ENCODE measurements at regions not wholly inside any gene's neighbourhood (a gene's known extent, or its start where the extent isn't known, plus 50 kb on each side); places are given as distances from the start of the nearest gene placed in this dataset.

- no peak for DNase-seq (ENCODE audit: low spot score)
- Histone ChIP-seq H3K79me2 (ENCODE audit: insufficient read depth, low read depth, low read length) (no peaks in the 10 kb centered on the region), H3K9me3 (ENCODE audit: low read length) (no peaks in the 10 kb centered on the region), H4K20me1 (ENCODE audit: insufficient read depth, low read length) (no peaks in the 10 kb centered on the region), H3K4me2 (ENCODE audit: low read length) (no peak overlapping the region), H3K4me1 (ENCODE audit: insufficient read depth, low read length, poor library complexity, severe bottlenecking) (no peaks in the 10 kb centered on the region), H3K36me3 (ENCODE audit: insufficient read depth, low read length) (no peaks in the 10 kb centered on the region), H2AFZ (ENCODE audit: low read length) (no peak overlapping the region), H3K27ac (ENCODE audit: low read depth, low read length, poor library complexity, severe bottlenecking) (no peak overlapping the region), H3K4me3 (ENCODE audit: low read depth, low read length, poor library complexity, severe bottlenecking) (no peak overlapping the region), H3K9me2 (ENCODE audit: insufficient read depth, low read length) (no peaks in the 10 kb centered on the region)
- intact Hi-C loops (cut with micrococcal nuclease; ENCODE audit: unreplicated experiment): no loop called here
- ChIA-PET CTCF (ENCODE audit: unreplicated experiment) (no interaction called here), POLR2A (no interaction called here)
- TF ChIP-seq EZH2phosphoT487 (IDR thresholded peaks at IDR 0.05; ENCODE audit: borderline replicate concordance, low read depth, low read length): no peak
- TF ChIP-seq, protein P1, sequence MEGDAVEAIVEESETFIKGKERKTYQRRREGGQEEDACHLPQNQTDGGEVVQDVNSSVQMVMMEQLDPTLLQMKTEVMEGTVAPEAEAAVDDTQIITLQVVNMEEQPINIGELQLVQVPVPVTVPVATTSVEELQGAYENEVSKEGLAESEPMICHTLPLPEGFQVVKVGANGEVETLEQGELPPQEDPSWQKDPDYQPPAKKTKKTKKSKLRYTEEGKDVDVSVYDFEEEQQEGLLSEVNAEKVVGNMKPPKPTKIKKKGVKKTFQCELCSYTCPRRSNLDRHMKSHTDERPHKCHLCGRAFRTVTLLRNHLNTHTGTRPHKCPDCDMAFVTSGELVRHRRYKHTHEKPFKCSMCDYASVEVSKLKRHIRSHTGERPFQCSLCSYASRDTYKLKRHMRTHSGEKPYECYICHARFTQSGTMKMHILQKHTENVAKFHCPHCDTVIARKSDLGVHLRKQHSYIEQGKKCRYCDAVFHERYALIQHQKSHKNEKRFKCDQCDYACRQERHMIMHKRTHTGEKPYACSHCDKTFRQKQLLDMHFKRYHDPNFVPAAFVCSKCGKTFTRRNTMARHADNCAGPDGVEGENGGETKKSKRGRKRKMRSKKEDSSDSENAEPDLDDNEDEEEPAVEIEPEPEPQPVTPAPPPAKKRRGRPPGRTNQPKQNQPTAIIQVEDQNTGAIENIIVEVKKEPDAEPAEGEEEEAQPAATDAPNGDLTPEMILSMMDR (conservative IDR thresholded peaks at IDR 0.05; ENCODE audit: low read length): no peak
- no TSS peak for BruUV-seq (replicated peaks)
These were observed 1514.0 kb downstream of the FAM181B start for GRCh38 chr11:81219661-81220060.

GRCh38 chr11:81218440-81218839, 1515.2 kb downstream of the FAM181B start:
- intact Hi-C loops (cut with micrococcal nuclease; ENCODE audit: unreplicated experiment): no loop called here
- Histone ChIP-seq H3K4me3 (ENCODE audit: low read depth, low read length, poor library complexity, severe bottlenecking) (no peak overlapping the region), H3K9me3 (ENCODE audit: low read length) (no peaks in the 10 kb centered on the region), H3K9me2 (ENCODE audit: insufficient read depth, low read length) (no peaks in the 10 kb centered on the region), H3K4me1 (ENCODE audit: insufficient read depth, low read length, poor library complexity, severe bottlenecking) (no peaks in the 10 kb centered on the region), H2AFZ (ENCODE audit: low read length) (no peak overlapping the region), H3K4me2 (ENCODE audit: low read length) (no peak overlapping the region), H3K27ac (ENCODE audit: low read depth, low read length, poor library complexity, severe bottlenecking) (no peak overlapping the region), H3K36me3 (ENCODE audit: insufficient read depth, low read length) (no peaks in the 10 kb centered on the region), H4K20me1 (ENCODE audit: insufficient read depth, low read length) (no peaks in the 10 kb centered on the region), H3K79me2 (ENCODE audit: insufficient read depth, low read depth, low read length) (no peaks in the 10 kb centered on the region)
- BruUV-seq (replicated peaks): no TSS peak
- no peak for TF ChIP-seq EZH2phosphoT487 (IDR thresholded peaks at IDR 0.05; ENCODE audit: borderline replicate concordance, low read depth, low read length)
- TF ChIP-seq, protein P1 (conservative IDR thresholded peaks at IDR 0.05; ENCODE audit: low read length): no peak
- ChIA-PET CTCF (ENCODE audit: unreplicated experiment) (no interaction called here), POLR2A (interaction anchor here (0.5 kb wide), 1 partner anchor 496 kb away, joined by 3 read pairs; no protein-coding TSS in a partner anchor)
- no peak for DNase-seq (ENCODE audit: low spot score)

GRCh38 chr11:81211050-81211449, 1522.6 kb downstream of the FAM181B start:
- Histone ChIP-seq H4K20me1 (ENCODE audit: insufficient read depth, low read length) (no peaks in the 10 kb centered on the region), H3K4me1 (ENCODE audit: insufficient read depth, low read length, poor library complexity, severe bottlenecking) (no peaks in the 10 kb centered on the region), H3K27ac (ENCODE audit: low read depth, low read length, poor library complexity, severe bottlenecking) (no peak overlapping the region), H3K4me3 (ENCODE audit: low read depth, low read length, poor library complexity, severe bottlenecking) (no peak overlapping the region), H3K79me2 (ENCODE audit: insufficient read depth, low read depth, low read length) (no peaks in the 10 kb centered on the region), H3K4me2 (ENCODE audit: low read length) (no peak overlapping the region), H3K9me3 (ENCODE audit: low read length) (no peaks in the 10 kb centered on the region), H3K9me2 (ENCODE audit: insufficient read depth, low read length) (no peaks in the 10 kb centered on the region), H2AFZ (ENCODE audit: low read length) (no peak overlapping the region), H3K36me3 (ENCODE audit: insufficient read depth, low read length) (no peaks in the 10 kb centered on the region)
- DNase-seq (ENCODE audit: low spot score): no peak
- intact Hi-C loops (cut with micrococcal nuclease; ENCODE audit: unreplicated experiment): no loop called here
- ChIA-PET POLR2A (no interaction called here), CTCF (ENCODE audit: unreplicated experiment) (no interaction called here)
- TF ChIP-seq EZH2phosphoT487 (IDR thresholded peaks at IDR 0.05; ENCODE audit: borderline replicate concordance, low read depth, low read length): no peak
- TF ChIP-seq, protein P1 (conservative IDR thresholded peaks at IDR 0.05; ENCODE audit: low read length): no peak
- BruUV-seq (replicated peaks): no TSS peak
